22Rv1 (cell line): ENCODE measurements at regions not wholly inside any gene's neighbourhood (a gene's known extent, or its start where the extent isn't known, plus 50 kb on each side); places are given as distances from the start of the nearest gene placed in this dataset.
"Not testable (repeated sequence)": the region's sequence is repeated elsewhere in the genome, so short reads cannot be mapped to it uniquely, and the experiment has no call there.

Experiments
- CTCF ChIP-seq: fragments of 450-650 bp; IDR thresholded peaks from 2 replicates; pipeline ENCODE4 v1.5.1; 2017; ENCODE audit warnings: mild to moderate bottlenecking
- ZFX ChIP-seq: fragments of 450-650 bp; IDR thresholded peaks from 2 replicates; pipeline ENCODE4 v1.6.1; 2017; ENCODE audit warnings: antibody characterized with exemption, borderline replicate concordance

GRCh38 chr4:158028381-158028780, 144.4 kb downstream of the GASK1B start:
- not testable (repeated sequence) for TF ChIP-seq CTCF, ZFX
